ENCODE measurements at regions not wholly inside any gene's neighbourhood (a gene's known extent, or its start where the extent isn't known, plus 50 kb on each side); places are given as distances from the start of the nearest gene placed in this dataset.

DNA sequence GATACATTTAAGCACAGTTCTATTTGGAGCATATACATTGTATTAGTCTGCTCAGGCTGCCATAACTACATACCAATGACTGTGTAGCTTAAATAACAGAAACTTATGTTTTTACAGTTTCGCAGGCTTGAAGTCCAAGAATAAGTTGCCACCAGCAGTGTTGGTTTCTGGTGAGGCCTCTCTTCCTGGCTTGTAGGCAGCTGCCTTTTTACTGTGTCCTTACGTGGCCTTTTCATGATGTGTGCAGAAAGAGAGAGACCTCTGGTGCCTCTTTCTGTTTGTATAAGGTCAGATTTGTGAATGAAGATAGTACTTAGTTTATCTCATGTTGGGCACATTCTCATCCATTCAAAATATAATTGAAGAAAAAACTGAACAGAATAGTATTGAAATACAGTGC lies 636.6 kb downstream of the FLRT2 start:
- no peak for DNase-seq
- no peak overlapping the region for H3K4me3 Mint-ChIP-seq (ENCODE audit: low read depth, unreplicated experiment)
- TF ChIP-seq, protein P1, sequence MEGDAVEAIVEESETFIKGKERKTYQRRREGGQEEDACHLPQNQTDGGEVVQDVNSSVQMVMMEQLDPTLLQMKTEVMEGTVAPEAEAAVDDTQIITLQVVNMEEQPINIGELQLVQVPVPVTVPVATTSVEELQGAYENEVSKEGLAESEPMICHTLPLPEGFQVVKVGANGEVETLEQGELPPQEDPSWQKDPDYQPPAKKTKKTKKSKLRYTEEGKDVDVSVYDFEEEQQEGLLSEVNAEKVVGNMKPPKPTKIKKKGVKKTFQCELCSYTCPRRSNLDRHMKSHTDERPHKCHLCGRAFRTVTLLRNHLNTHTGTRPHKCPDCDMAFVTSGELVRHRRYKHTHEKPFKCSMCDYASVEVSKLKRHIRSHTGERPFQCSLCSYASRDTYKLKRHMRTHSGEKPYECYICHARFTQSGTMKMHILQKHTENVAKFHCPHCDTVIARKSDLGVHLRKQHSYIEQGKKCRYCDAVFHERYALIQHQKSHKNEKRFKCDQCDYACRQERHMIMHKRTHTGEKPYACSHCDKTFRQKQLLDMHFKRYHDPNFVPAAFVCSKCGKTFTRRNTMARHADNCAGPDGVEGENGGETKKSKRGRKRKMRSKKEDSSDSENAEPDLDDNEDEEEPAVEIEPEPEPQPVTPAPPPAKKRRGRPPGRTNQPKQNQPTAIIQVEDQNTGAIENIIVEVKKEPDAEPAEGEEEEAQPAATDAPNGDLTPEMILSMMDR (IDR thresholded peaks at IDR 0.05; ENCODE audit: unreplicated experiment), result no peak
- BruUV-seq (replicated peaks), result no TSS peak
- intact Hi-C loops (cut with micrococcal nuclease; ENCODE audit: unreplicated experiment), result no loop called here
- H3K27ac Mint-ChIP-seq (ENCODE audit: unreplicated experiment), result no peak overlapping the region
- H3K4me1 Mint-ChIP-seq (ENCODE audit: low read depth, unreplicated experiment), result no peaks in the 10 kb centered on the region
- H3K27me3 Mint-ChIP-seq (ENCODE audit: unreplicated experiment), result no peaks in the 10 kb centered on the region
- H3K9me3 Mint-ChIP-seq (ENCODE audit: low read depth, unreplicated experiment), result peaks cover 14% of the 10 kb centered on the region
- CTCF ChIA-PET, result no interaction called here
- no peaks in the 10 kb centered on the region for H3K36me3 Mint-ChIP-seq (ENCODE audit: insufficient read depth, unreplicated experiment)

DNA sequence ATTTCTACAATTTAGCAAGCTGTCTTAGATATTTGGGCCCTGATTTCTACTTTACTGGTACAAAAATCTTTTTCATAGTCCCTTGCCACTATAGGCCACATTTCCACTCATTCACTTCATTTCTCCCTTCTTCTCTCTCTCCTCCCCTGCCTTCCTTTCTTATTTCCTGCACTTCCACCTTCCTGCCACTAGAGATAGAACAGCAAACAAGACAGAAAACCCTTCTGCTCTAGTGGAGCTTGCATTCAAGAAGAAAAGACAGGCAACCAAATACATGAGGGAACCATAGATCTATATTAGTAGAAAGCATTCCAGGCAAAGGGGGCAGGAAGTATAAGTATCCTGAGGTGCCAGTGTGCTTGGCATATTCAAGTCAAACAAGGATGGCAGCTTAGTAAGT lies 623.5 kb downstream of the FLRT2 start:
- intact Hi-C loops (cut with micrococcal nuclease; ENCODE audit: unreplicated experiment), result no loop called here
- CTCF ChIA-PET, result no interaction called here
- BruUV-seq (replicated peaks), result no TSS peak
- H3K27me3 Mint-ChIP-seq (ENCODE audit: unreplicated experiment), result no peaks in the 10 kb centered on the region
- H3K27ac Mint-ChIP-seq (ENCODE audit: unreplicated experiment), result no peak overlapping the region
- H3K36me3 Mint-ChIP-seq (ENCODE audit: insufficient read depth, unreplicated experiment), result no peaks in the 10 kb centered on the region
- peaks cover 14% of the 10 kb centered on the region for H3K9me3 Mint-ChIP-seq (ENCODE audit: low read depth, unreplicated experiment)
- TF ChIP-seq, protein P1 (IDR thresholded peaks at IDR 0.05; ENCODE audit: unreplicated experiment), result no peak
- no peak for DNase-seq
- H3K4me3 Mint-ChIP-seq (ENCODE audit: low read depth, unreplicated experiment), result no peak overlapping the region
- no peaks in the 10 kb centered on the region for H3K4me1 Mint-ChIP-seq (ENCODE audit: low read depth, unreplicated experiment)

DNA sequence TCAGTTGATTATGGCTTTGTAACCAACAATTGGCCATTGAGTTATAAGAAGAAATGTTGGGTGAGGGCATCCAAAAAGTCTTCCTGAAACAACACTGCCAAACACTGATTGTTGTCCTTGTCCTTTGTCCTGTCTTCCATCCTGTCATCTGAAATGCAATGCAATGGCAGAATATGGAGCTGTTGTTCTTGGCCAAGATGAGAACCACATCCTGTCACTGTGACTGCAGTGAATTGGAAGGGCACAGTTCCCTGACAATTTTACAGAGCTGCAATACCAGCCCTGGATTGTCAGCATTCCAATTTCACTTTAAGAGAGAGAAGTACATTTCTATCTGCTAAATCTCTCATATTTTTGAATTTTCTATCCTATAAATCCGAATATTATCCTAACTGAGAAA lies 613.3 kb downstream of the FLRT2 start:
- H3K4me1 Mint-ChIP-seq (ENCODE audit: low read depth, unreplicated experiment), result no peaks in the 10 kb centered on the region
- no peak overlapping the region for H3K27ac Mint-ChIP-seq (ENCODE audit: unreplicated experiment)
- no peak for DNase-seq
- H3K27me3 Mint-ChIP-seq (ENCODE audit: unreplicated experiment), result no peaks in the 10 kb centered on the region
- peaks cover 11% of the 10 kb centered on the region for H3K9me3 Mint-ChIP-seq (ENCODE audit: low read depth, unreplicated experiment)
- TF ChIP-seq, protein P1 (IDR thresholded peaks at IDR 0.05; ENCODE audit: unreplicated experiment), result no peak
- no peaks in the 10 kb centered on the region for H3K36me3 Mint-ChIP-seq (ENCODE audit: insufficient read depth, unreplicated experiment)
- intact Hi-C loops (cut with micrococcal nuclease; ENCODE audit: unreplicated experiment), result no loop called here
- no peak overlapping the region for H3K4me3 Mint-ChIP-seq (ENCODE audit: low read depth, unreplicated experiment)
- BruUV-seq (replicated peaks), result no TSS peak
- CTCF ChIA-PET, result no interaction called here

DNA sequence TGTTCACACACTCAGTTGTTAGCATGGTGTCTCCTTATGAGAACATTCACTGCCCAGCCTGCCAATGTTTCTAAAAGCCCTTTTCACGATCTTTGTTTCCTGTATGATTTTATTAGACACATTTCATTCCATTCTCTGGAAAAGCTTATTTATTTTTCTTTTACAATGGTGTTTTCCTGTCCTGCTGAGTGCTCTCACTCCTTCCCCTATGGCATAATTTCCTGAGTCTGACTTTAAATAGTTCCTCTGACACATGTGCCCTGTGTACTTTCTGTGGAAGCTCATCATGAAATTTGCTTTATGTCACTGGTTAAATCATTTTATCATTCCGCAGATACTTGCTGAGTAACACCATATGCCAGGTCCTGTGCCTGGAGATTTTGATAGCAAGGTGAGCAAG lies 612.0 kb downstream of the FLRT2 start:
- no TSS peak for BruUV-seq (replicated peaks)
- DNase-seq, result no peak
- H3K4me3 Mint-ChIP-seq (ENCODE audit: low read depth, unreplicated experiment), result no peak overlapping the region
- intact Hi-C loops (cut with micrococcal nuclease; ENCODE audit: unreplicated experiment), result no loop called here
- peaks cover 11% of the 10 kb centered on the region for H3K9me3 Mint-ChIP-seq (ENCODE audit: low read depth, unreplicated experiment)
- TF ChIP-seq, protein P1 (IDR thresholded peaks at IDR 0.05; ENCODE audit: unreplicated experiment), result no peak
- H3K36me3 Mint-ChIP-seq (ENCODE audit: insufficient read depth, unreplicated experiment), result no peaks in the 10 kb centered on the region
- no peaks in the 10 kb centered on the region for H3K27me3 Mint-ChIP-seq (ENCODE audit: unreplicated experiment)
- H3K4me1 Mint-ChIP-seq (ENCODE audit: low read depth, unreplicated experiment), result no peaks in the 10 kb centered on the region
- CTCF ChIA-PET, result no interaction called here
- H3K27ac Mint-ChIP-seq (ENCODE audit: unreplicated experiment), result no peak overlapping the region

DNA sequence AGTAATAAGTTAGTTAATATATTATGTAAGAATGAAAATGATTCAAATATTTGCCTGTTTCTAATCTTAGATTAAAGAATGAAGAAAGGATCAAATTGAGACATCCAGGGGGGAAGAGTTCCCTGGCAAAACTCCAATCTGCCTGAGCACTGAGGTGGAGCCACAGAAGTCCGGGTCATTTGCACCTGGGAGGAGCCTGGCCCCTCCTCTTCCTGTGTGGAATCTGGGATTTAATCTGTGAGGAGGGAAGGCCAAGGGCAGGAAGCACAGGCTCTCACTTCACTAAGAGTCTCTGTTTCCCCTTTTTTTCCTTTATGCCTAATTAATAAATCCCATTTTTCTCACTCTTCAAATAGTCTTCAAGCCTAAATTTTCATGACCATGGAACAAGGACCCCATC lies 599.5 kb downstream of the FLRT2 start:
- Mint-ChIP-seq H3K9me3 (ENCODE audit: low read depth, unreplicated experiment) (peaks cover 12% of the 10 kb centered on the region), H3K27ac (ENCODE audit: unreplicated experiment) (no peak overlapping the region), H3K27me3 (ENCODE audit: unreplicated experiment) (no peaks in the 10 kb centered on the region), H3K36me3 (ENCODE audit: insufficient read depth, unreplicated experiment) (no peaks in the 10 kb centered on the region), H3K4me1 (ENCODE audit: low read depth, unreplicated experiment) (no peaks in the 10 kb centered on the region), H3K4me3 (ENCODE audit: low read depth, unreplicated experiment) (no peak overlapping the region)
- no peak for DNase-seq
- BruUV-seq (replicated peaks), result no TSS peak
- TF ChIP-seq, protein P1 (IDR thresholded peaks at IDR 0.05; ENCODE audit: unreplicated experiment), result no peak
- intact Hi-C loops (cut with micrococcal nuclease; ENCODE audit: unreplicated experiment), result no loop called here
- CTCF ChIA-PET, result no interaction called here

Data from Calu3 (cell line).